Mammary epithelial cell (primary cell): ENCODE measurements at regions not wholly inside any gene's neighbourhood (a gene's known extent, or its start where the extent isn't known, plus 50 kb on each side); places are given as distances from the start of the nearest gene placed in this dataset.

ENCODE experiments used
- EZH2 ChIP-seq: IDR thresholded peaks from 2 replicates; pipeline ENCODE4 v1.6.1; 2012; ENCODE audit warnings: low read length, inconsistent platforms, borderline replicate concordance
- TF ChIP-seq, protein P1 (sequence below), 2 donors: IDR thresholded peaks in 1 of 2; conservative IDR thresholded peaks in 1 of 2; 2 replicates each; pipeline ENCODE4 v1.5.1; 2011 to 2012; ENCODE audit warnings: inconsistent platforms in 2 of 2, low read length in 2 of 2, mild to moderate bottlenecking in 2 of 2, control low read depth in 1 of 2, low read depth in 1 of 2; ENCODE audit not compliant: insufficient read depth in 1 of 2; ENCODE audit errors: extremely low read depth in 1 of 2

DNA sequence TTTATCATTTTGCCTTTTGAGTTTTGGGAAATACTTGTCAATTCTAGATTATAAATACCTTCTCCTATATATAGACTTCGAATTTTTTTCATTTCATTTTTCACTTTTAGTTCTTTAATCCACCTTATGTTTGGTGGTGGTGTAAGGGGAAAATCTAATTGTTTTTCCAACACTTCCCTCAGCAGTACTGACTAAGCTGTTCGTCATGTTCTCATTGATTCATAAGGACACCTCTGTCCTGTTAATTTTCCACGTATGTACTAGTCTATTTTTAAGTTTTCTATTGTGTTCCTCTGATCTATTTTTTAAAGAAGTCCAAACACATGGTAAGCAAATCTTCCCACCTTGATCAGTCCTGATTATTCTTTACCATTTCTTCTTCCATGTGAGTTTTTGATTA is 254.2 kb downstream of the SYK start:
- TF ChIP-seq, protein P1, sequence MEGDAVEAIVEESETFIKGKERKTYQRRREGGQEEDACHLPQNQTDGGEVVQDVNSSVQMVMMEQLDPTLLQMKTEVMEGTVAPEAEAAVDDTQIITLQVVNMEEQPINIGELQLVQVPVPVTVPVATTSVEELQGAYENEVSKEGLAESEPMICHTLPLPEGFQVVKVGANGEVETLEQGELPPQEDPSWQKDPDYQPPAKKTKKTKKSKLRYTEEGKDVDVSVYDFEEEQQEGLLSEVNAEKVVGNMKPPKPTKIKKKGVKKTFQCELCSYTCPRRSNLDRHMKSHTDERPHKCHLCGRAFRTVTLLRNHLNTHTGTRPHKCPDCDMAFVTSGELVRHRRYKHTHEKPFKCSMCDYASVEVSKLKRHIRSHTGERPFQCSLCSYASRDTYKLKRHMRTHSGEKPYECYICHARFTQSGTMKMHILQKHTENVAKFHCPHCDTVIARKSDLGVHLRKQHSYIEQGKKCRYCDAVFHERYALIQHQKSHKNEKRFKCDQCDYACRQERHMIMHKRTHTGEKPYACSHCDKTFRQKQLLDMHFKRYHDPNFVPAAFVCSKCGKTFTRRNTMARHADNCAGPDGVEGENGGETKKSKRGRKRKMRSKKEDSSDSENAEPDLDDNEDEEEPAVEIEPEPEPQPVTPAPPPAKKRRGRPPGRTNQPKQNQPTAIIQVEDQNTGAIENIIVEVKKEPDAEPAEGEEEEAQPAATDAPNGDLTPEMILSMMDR (conservative IDR thresholded peaks at IDR 0.05 in 1 of 2, IDR thresholded peaks at IDR 0.05 in 1 of 2; ENCODE audit: extremely low read depth in 1 of 2, insufficient read depth in 1 of 2, low read depth in 1 of 2, low read length in 2 of 2) = no peak
- TF ChIP-seq EZH2 = no peak
